Mucosa of rectum (tissue), 2 donors: ENCODE measurements at regions not wholly inside any gene's neighbourhood (a gene's known extent, or its start where the extent isn't known, plus 50 kb on each side); places are given as distances from the start of the nearest gene placed in this dataset.

Experiments
- H3K27ac ChIP-seq, 2 donors: one replicate each; pipeline ENCODE4 v1.7.0; 2013; ENCODE audit warnings: inconsistent platforms in 2 of 2, low read depth in 2 of 2, low read length in 2 of 2
- H3K27me3 ChIP-seq, 2 donors: one replicate each; pipeline ENCODE4 v1.7.0; 2013; ENCODE audit warnings: low read length in 2 of 2; ENCODE audit not compliant: control insufficient read depth in 2 of 2, insufficient read depth in 2 of 2
- H3K36me3 ChIP-seq, 2 donors: one replicate each; pipeline ENCODE4 v1.7.0; 2013; ENCODE audit warnings: low read length in 2 of 2; ENCODE audit not compliant: control insufficient read depth in 2 of 2, insufficient read depth in 2 of 2
- H3K4me1 ChIP-seq, 2 donors: one replicate each; pipeline ENCODE4 v1.7.0; 2013; ENCODE audit warnings: low read length in 2 of 2, mild to moderate bottlenecking in 1 of 2; ENCODE audit not compliant: control insufficient read depth in 2 of 2, insufficient read depth in 2 of 2
- H3K4me3 ChIP-seq, 2 donors: one replicate each; pipeline ENCODE4 v1.7.0; 2013; ENCODE audit warnings: low read length in 2 of 2
- H3K9ac ChIP-seq, 2 donors: one replicate each; pipeline ENCODE4 v1.7.0; 2013; ENCODE audit warnings: low read length in 2 of 2, low read depth in 1 of 2, mild to moderate bottlenecking in 1 of 2
- H3K9me3 ChIP-seq, 2 donors: one replicate each; pipeline ENCODE4 v1.7.0; 2013; ENCODE audit warnings: low read length in 2 of 2; ENCODE audit not compliant: control insufficient read depth in 2 of 2
- donor health status: healthy.
- donor health status: Normal muscosa, but diverticular disease.

GRCh38 chr2:2847209-2847676, 516.2 kb upstream of the MYT1L start:
- Histone ChIP-seq H3K9ac (no peak overlapping the region), H3K4me1 (no peaks in the 10 kb centered on the region), H3K27ac (no peak overlapping the region), H3K9me3 (no peaks in the 10 kb centered on the region), H3K4me3 (no peak overlapping the region), H3K36me3 (no peaks in the 10 kb centered on the region), H3K27me3 (no peaks in the 10 kb centered on the region)

GRCh38 chr2:2846332-2847208, 515.5 kb upstream of the MYT1L start:
- no peaks in the 10 kb centered on the region for H3K27me3 ChIP-seq
- H3K9me3 ChIP-seq, result no peaks in the 10 kb centered on the region
- H3K4me3 ChIP-seq, result no peak overlapping the region
- no peak overlapping the region for H3K27ac ChIP-seq
- H3K36me3 ChIP-seq, result no peaks in the 10 kb centered on the region
- H3K9ac ChIP-seq, result no peak overlapping the region
- no peaks in the 10 kb centered on the region for H3K4me1 ChIP-seq

GRCh38 chr2:2845806-2846315, 514.8 kb upstream of the MYT1L start:
- Histone ChIP-seq H3K27me3 (no peaks in the 10 kb centered on the region), H3K27ac (no peak overlapping the region), H3K36me3 (no peaks in the 10 kb centered on the region), H3K9ac (no peak overlapping the region), H3K4me3 (no peak overlapping the region), H3K9me3 (no peaks in the 10 kb centered on the region), H3K4me1 (no peaks in the 10 kb centered on the region)

- no peak overlapping the region for H3K9ac ChIP-seq
- H3K4me3 ChIP-seq, result no peak overlapping the region
- H3K36me3 ChIP-seq, result no peaks in the 10 kb centered on the region
- H3K9me3 ChIP-seq, result no peaks in the 10 kb centered on the region
- H3K27me3 ChIP-seq, result no peaks in the 10 kb centered on the region
- no peak overlapping the region for H3K27ac ChIP-seq
- no peaks in the 10 kb centered on the region for H3K4me1 ChIP-seq
Measured at GRCh38 chr2:2845267-2845666, 514.2 kb upstream of the MYT1L start.

GRCh38 chr2:2843969-2844548, 513.0 kb upstream of the MYT1L start:
- Histone ChIP-seq H3K4me1 (no peaks in the 10 kb centered on the region), H3K27me3 (no peaks in the 10 kb centered on the region), H3K9ac (no peak overlapping the region), H3K4me3 (no peak overlapping the region), H3K27ac (no peak overlapping the region), H3K9me3 (no peaks in the 10 kb centered on the region), H3K36me3 (no peaks in the 10 kb centered on the region)

GRCh38 chr2:2842466-2842865, 511.4 kb upstream of the MYT1L start:
- Histone ChIP-seq H3K36me3 (no peaks in the 10 kb centered on the region), H3K9me3 (no peaks in the 10 kb centered on the region), H3K27me3 (no peaks in the 10 kb centered on the region), H3K27ac (no peak overlapping the region), H3K4me1 (no peaks in the 10 kb centered on the region), H3K4me3 (no peak overlapping the region), H3K9ac (no peak overlapping the region)

- H3K36me3 ChIP-seq, result no peaks in the 10 kb centered on the region
- no peaks in the 10 kb centered on the region for H3K9me3 ChIP-seq
- H3K9ac ChIP-seq, result no peak overlapping the region
- H3K4me3 ChIP-seq, result no peak overlapping the region
- H3K4me1 ChIP-seq, result no peaks in the 10 kb centered on the region
- H3K27me3 ChIP-seq, result no peaks in the 10 kb centered on the region
- no peak overlapping the region for H3K27ac ChIP-seq
Measured at GRCh38 chr2:2840681-2841300, 509.7 kb upstream of the MYT1L start.

- H3K9me3 ChIP-seq, result no peaks in the 10 kb centered on the region
- no peaks in the 10 kb centered on the region for H3K36me3 ChIP-seq
- H3K9ac ChIP-seq, result no peak overlapping the region
- H3K27ac ChIP-seq, result no peak overlapping the region
- H3K4me1 ChIP-seq, result no peaks in the 10 kb centered on the region
- no peak overlapping the region for H3K4me3 ChIP-seq
- no peaks in the 10 kb centered on the region for H3K27me3 ChIP-seq
Measured at GRCh38 chr2:2839782-2840531, 508.9 kb upstream of the MYT1L start.

- H3K27me3 ChIP-seq, result no peaks in the 10 kb centered on the region
- no peaks in the 10 kb centered on the region for H3K36me3 ChIP-seq
- H3K4me1 ChIP-seq, result no peaks in the 10 kb centered on the region
- no peak overlapping the region for H3K27ac ChIP-seq
- no peak overlapping the region for H3K9ac ChIP-seq
- H3K9me3 ChIP-seq, result no peaks in the 10 kb centered on the region
- no peak overlapping the region for H3K4me3 ChIP-seq
Measured at GRCh38 chr2:2839393-2839781, 508.3 kb upstream of the MYT1L start.

- Histone ChIP-seq H3K36me3 (no peaks in the 10 kb centered on the region), H3K9ac (no peak overlapping the region), H3K9me3 (no peaks in the 10 kb centered on the region), H3K27ac (no peak overlapping the region), H3K27me3 (no peaks in the 10 kb centered on the region), H3K4me1 (no peaks in the 10 kb centered on the region), H3K4me3 (no peak overlapping the region)
Measured at GRCh38 chr2:2838548-2838845, 507.4 kb upstream of the MYT1L start.
